ENCODE measurements at regions not wholly inside any gene's neighbourhood (a gene's known extent, or its start where the extent isn't known, plus 50 kb on each side); places are given as distances from the start of the nearest gene placed in this dataset.

- TF ChIP-seq PBX3 (IDR thresholded peaks at IDR 0.05; ENCODE audit: insufficient replicate concordance, low read depth, low read length) = no peak
- TF ChIP-seq, protein P1, sequence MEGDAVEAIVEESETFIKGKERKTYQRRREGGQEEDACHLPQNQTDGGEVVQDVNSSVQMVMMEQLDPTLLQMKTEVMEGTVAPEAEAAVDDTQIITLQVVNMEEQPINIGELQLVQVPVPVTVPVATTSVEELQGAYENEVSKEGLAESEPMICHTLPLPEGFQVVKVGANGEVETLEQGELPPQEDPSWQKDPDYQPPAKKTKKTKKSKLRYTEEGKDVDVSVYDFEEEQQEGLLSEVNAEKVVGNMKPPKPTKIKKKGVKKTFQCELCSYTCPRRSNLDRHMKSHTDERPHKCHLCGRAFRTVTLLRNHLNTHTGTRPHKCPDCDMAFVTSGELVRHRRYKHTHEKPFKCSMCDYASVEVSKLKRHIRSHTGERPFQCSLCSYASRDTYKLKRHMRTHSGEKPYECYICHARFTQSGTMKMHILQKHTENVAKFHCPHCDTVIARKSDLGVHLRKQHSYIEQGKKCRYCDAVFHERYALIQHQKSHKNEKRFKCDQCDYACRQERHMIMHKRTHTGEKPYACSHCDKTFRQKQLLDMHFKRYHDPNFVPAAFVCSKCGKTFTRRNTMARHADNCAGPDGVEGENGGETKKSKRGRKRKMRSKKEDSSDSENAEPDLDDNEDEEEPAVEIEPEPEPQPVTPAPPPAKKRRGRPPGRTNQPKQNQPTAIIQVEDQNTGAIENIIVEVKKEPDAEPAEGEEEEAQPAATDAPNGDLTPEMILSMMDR (IDR thresholded peaks at IDR 0.05 in 2 of 3, conservative IDR thresholded peaks at IDR 0.05 in 1 of 3; ENCODE audit: control insufficient read depth in 2 of 3, extremely low read depth in 1 of 3, insufficient read depth in 1 of 3, low read depth in 3 of 3, low read length in 3 of 3) = no peak
- no peak for TF ChIP-seq SIX5 (IDR thresholded peaks at IDR 0.05; ENCODE audit: low read depth, low read length, severe bottlenecking)
- TF ChIP-seq EZH2 (IDR thresholded peaks at IDR 0.05; ENCODE audit: borderline replicate concordance, control insufficient read depth, low read depth, low read length) = no peak
- TF ChIP-seq, protein P2, sequence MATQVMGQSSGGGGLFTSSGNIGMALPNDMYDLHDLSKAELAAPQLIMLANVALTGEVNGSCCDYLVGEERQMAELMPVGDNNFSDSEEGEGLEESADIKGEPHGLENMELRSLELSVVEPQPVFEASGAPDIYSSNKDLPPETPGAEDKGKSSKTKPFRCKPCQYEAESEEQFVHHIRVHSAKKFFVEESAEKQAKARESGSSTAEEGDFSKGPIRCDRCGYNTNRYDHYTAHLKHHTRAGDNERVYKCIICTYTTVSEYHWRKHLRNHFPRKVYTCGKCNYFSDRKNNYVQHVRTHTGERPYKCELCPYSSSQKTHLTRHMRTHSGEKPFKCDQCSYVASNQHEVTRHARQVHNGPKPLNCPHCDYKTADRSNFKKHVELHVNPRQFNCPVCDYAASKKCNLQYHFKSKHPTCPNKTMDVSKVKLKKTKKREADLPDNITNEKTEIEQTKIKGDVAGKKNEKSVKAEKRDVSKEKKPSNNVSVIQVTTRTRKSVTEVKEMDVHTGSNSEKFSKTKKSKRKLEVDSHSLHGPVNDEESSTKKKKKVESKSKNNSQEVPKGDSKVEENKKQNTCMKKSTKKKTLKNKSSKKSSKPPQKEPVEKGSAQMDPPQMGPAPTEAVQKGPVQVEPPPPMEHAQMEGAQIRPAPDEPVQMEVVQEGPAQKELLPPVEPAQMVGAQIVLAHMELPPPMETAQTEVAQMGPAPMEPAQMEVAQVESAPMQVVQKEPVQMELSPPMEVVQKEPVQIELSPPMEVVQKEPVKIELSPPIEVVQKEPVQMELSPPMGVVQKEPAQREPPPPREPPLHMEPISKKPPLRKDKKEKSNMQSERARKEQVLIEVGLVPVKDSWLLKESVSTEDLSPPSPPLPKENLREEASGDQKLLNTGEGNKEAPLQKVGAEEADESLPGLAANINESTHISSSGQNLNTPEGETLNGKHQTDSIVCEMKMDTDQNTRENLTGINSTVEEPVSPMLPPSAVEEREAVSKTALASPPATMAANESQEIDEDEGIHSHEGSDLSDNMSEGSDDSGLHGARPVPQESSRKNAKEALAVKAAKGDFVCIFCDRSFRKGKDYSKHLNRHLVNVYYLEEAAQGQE (IDR thresholded peaks at IDR 0.05; ENCODE audit: low read depth, low read length) = no peak
- TF ChIP-seq POLR2AphosphoS5 (IDR thresholded peaks at IDR 0.05; ENCODE audit: low read length) = no peak
- TF ChIP-seq JUND (IDR thresholded peaks at IDR 0.05; ENCODE audit: low read depth, low read length) = no peak
- no peak for TF ChIP-seq HCFC1 (IDR thresholded peaks at IDR 0.05; ENCODE audit: low read length)
- TF ChIP-seq POLR2A (IDR thresholded peaks at IDR 0.05; ENCODE audit: low read depth, low read length) = no peak
- TF ChIP-seq, protein P3, sequence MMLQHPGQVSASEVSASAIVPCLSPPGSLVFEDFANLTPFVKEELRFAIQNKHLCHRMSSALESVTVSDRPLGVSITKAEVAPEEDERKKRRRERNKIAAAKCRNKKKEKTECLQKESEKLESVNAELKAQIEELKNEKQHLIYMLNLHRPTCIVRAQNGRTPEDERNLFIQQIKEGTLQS (IDR thresholded peaks at IDR 0.05; ENCODE audit: borderline replicate concordance, extremely low read depth, low read depth, low read length) = no peak
- no peak for TF ChIP-seq CHD4 (IDR thresholded peaks at IDR 0.05)
- no peak for TF ChIP-seq ZZZ3 (IDR thresholded peaks at IDR 0.05; ENCODE audit: control insufficient read depth, insufficient read length, low read depth)
- no peak for TF ChIP-seq EP300 (IDR thresholded peaks at IDR 0.05; ENCODE audit: borderline replicate concordance in 1 of 2, control insufficient read depth in 1 of 2, low read depth in 2 of 2, low read length in 2 of 2)
- no peak for TF ChIP-seq CBFB (IDR thresholded peaks at IDR 0.05; ENCODE audit: low read depth)
Observed at GRCh38 chr13:64755961-64756360, 2474.2 kb downstream of the PCDH9 start.
